Testis (tissue), 2 donors: ENCODE measurements at regions not wholly inside any gene's neighbourhood (a gene's known extent, or its start where the extent isn't known, plus 50 kb on each side); places are given as distances from the start of the nearest gene placed in this dataset.

ENCODE experiments used
- POLR2A ChIP-seq: fragments of 450-650 bp; IDR thresholded peaks from one replicate; pipeline ENCODE4 v1.6.1; 2017; ENCODE audit warnings: antibody characterized with exemption, mild to moderate bottlenecking, moderate library complexity
- TF ChIP-seq, protein P1 (sequence below), 3 experiments: fragments of 450-650 bp in 2 of 3; fragments of 200-600 bp in 1 of 3; sonication (generic) in 1 of 3; IDR thresholded peaks; one replicate each; pipeline ENCODE4 v1.5.1; 2016 to 2019; ENCODE audit warnings: antibody characterized with exemption in 3 of 3, mild to moderate bottlenecking in 2 of 3, moderate library complexity in 1 of 3

- TF ChIP-seq, protein P1, sequence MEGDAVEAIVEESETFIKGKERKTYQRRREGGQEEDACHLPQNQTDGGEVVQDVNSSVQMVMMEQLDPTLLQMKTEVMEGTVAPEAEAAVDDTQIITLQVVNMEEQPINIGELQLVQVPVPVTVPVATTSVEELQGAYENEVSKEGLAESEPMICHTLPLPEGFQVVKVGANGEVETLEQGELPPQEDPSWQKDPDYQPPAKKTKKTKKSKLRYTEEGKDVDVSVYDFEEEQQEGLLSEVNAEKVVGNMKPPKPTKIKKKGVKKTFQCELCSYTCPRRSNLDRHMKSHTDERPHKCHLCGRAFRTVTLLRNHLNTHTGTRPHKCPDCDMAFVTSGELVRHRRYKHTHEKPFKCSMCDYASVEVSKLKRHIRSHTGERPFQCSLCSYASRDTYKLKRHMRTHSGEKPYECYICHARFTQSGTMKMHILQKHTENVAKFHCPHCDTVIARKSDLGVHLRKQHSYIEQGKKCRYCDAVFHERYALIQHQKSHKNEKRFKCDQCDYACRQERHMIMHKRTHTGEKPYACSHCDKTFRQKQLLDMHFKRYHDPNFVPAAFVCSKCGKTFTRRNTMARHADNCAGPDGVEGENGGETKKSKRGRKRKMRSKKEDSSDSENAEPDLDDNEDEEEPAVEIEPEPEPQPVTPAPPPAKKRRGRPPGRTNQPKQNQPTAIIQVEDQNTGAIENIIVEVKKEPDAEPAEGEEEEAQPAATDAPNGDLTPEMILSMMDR (IDR thresholded peaks at IDR 0.05) = no peak
- no peak for TF ChIP-seq POLR2A
Measured at GRCh38 chr5:20109326-20109725, 121.3 kb upstream of the CDH18 start.
